ENCODE measurements at regions not wholly inside any gene's neighbourhood (a gene's known extent, or its start where the extent isn't known, plus 50 kb on each side); places are given as distances from the start of the nearest gene placed in this dataset.

DNA sequence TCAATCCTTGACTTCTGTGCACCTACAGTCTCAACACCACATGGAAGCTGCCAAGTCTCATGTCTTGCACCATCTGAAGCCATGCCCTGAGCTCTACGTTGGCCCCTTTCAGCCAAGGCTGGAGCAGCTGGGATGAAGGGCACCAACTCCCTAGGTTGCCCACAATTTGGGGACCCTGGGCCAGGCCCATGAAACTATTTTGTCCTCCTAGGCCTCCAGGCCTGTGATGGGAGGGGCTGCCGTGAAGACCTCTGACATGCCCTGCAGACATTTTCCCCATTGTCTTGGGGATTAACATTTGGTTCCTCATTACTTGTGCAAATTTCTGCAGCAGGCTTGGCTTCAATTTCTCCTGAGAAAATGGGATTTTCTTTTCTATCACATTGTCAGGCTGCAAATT is 285.1 kb downstream of the DTWD2 start:
- Mint-ChIP-seq H3K9me3 (peaks cover 51% of the 10 kb centered on the region), H3K36me3 (ENCODE audit: low read depth) (peaks cover 7% of the 10 kb centered on the region; the same call in 1 of the 2 replicates), H3K27me3 (ENCODE audit: insufficient read depth) (no peaks in the 10 kb centered on the region), H3K4me1 (ENCODE audit: low read depth) (no peaks in the 10 kb centered on the region), H3K4me3 (no peak overlapping the region), H3K27ac (no peak overlapping the region)
- TF ChIP-seq, protein P1, sequence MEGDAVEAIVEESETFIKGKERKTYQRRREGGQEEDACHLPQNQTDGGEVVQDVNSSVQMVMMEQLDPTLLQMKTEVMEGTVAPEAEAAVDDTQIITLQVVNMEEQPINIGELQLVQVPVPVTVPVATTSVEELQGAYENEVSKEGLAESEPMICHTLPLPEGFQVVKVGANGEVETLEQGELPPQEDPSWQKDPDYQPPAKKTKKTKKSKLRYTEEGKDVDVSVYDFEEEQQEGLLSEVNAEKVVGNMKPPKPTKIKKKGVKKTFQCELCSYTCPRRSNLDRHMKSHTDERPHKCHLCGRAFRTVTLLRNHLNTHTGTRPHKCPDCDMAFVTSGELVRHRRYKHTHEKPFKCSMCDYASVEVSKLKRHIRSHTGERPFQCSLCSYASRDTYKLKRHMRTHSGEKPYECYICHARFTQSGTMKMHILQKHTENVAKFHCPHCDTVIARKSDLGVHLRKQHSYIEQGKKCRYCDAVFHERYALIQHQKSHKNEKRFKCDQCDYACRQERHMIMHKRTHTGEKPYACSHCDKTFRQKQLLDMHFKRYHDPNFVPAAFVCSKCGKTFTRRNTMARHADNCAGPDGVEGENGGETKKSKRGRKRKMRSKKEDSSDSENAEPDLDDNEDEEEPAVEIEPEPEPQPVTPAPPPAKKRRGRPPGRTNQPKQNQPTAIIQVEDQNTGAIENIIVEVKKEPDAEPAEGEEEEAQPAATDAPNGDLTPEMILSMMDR (IDR thresholded peaks at IDR 0.05), result no peak
- DNase-seq, result no peak

DNA sequence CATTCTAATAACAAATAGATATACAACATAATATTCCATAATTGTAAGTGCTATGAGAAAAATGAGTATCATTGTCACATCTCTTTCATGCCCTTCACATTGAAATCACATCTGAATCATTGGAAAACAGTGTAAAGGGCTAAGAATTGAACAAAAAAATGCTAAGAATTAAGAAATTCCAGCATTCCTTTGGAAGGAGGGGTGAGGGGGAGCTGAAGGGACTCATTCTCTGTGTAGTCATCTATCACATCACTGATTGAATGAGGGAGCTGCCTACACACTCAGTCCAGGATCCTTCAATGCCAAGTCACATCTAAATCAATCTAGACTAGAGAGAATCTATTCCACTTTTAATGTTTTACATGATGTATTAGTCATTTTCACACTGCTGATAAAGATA is 286.6 kb downstream of the DTWD2 start:
- TF ChIP-seq, protein P1 (IDR thresholded peaks at IDR 0.05), result no peak
- no peak for DNase-seq
- Mint-ChIP-seq H3K4me3 (no peak overlapping the region), H3K36me3 (ENCODE audit: low read depth) (peaks cover 7% of the 10 kb centered on the region; the same call in 1 of the 2 replicates), H3K4me1 (ENCODE audit: low read depth) (no peaks in the 10 kb centered on the region), H3K27ac (no peak overlapping the region), H3K9me3 (peaks cover 52% of the 10 kb centered on the region), H3K27me3 (ENCODE audit: insufficient read depth) (no peaks in the 10 kb centered on the region)

DNA sequence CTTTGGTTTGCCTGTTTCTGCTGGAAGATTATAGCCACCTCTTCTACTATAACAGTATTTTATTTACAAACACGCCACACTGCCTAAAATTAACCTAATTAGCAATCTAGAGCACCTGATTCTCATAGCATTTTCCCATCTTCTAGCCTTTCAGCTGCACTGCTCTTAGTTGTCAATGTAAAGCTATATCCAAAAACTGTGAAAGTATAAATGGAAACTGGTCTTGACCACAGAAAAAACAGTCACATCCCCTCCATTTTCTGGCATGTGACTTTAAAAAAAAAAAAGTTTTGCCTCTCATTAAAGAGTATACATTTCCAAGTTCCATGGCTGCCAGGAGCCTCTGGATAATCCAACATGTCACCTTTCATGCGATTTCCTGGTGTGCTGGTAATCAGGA is 287.8 kb downstream of the DTWD2 start:
- H3K9me3 Mint-ChIP-seq, result peaks cover 56% of the 10 kb centered on the region
- no peaks in the 10 kb centered on the region for H3K27me3 Mint-ChIP-seq (ENCODE audit: insufficient read depth)
- H3K27ac Mint-ChIP-seq, result no peak overlapping the region
- peaks cover 7% of the 10 kb centered on the region; the same call in 1 of the 2 replicates for H3K36me3 Mint-ChIP-seq (ENCODE audit: low read depth)
- H3K4me1 Mint-ChIP-seq (ENCODE audit: low read depth), result no peaks in the 10 kb centered on the region
- H3K4me3 Mint-ChIP-seq, result no peak overlapping the region
- DNase-seq, result no peak
- TF ChIP-seq, protein P1 (IDR thresholded peaks at IDR 0.05), result no peak

DNA sequence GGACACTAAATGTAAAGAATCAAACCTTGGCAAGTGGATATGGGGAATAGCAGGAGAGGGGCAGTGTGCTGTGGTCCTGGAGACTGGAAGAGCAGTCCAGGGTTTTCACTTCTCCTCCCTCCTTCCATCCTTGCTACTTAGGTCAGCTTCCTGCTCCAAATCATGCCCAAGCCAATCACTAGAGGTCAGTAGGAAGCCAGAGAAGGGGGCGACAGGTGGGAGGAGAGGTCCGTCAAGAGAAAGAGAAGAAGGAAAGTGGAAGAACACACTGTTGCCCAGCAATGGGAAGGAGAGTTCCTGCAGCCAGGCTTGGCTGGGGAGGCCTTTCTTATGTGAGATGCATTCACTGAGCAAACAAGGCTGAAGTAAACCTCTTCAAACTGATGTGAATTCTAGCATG is 289.6 kb downstream of the DTWD2 start:
- H3K27ac Mint-ChIP-seq, result no peak overlapping the region
- peaks cover 51% of the 10 kb centered on the region for H3K9me3 Mint-ChIP-seq
- peaks cover 4% of the 10 kb centered on the region; the same call in 1 of the 2 replicates for H3K36me3 Mint-ChIP-seq (ENCODE audit: low read depth)
- no peak for DNase-seq
- TF ChIP-seq, protein P1 (IDR thresholded peaks at IDR 0.05), result no peak
- no peaks in the 10 kb centered on the region for H3K27me3 Mint-ChIP-seq (ENCODE audit: insufficient read depth)
- no peaks in the 10 kb centered on the region for H3K4me1 Mint-ChIP-seq (ENCODE audit: low read depth)
- H3K4me3 Mint-ChIP-seq, result no peak overlapping the region

DNA sequence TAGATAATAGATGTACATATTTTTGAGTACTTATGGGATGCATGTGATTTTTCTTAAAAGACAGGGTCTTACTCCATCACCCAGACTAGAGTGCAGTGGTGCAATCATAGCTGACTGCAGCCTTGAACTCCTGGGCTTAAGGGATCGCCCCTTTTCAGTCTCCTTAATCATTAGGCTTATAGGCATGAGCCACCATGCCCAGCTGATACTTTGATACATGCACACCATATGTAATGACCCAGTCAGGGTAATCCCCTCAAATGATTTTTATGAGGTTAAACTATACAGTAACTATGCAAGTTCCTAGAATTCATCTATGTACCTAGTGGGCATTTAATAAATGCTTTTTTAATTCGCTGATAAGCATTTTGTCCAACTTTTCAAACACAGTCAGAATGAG is 292.3 kb downstream of the DTWD2 start:
- TF ChIP-seq, protein P1 (IDR thresholded peaks at IDR 0.05), result no peak
- H3K27me3 Mint-ChIP-seq (ENCODE audit: insufficient read depth), result no peaks in the 10 kb centered on the region; the same call in 1 of the 2 replicates
- DNase-seq, result no peak
- no peak overlapping the region for H3K27ac Mint-ChIP-seq
- no peak overlapping the region for H3K4me3 Mint-ChIP-seq
- H3K4me1 Mint-ChIP-seq (ENCODE audit: low read depth), result no peaks in the 10 kb centered on the region
- H3K9me3 Mint-ChIP-seq, result peaks cover 37% of the 10 kb centered on the region
- H3K36me3 Mint-ChIP-seq (ENCODE audit: low read depth), result no peaks in the 10 kb centered on the region

DNA sequence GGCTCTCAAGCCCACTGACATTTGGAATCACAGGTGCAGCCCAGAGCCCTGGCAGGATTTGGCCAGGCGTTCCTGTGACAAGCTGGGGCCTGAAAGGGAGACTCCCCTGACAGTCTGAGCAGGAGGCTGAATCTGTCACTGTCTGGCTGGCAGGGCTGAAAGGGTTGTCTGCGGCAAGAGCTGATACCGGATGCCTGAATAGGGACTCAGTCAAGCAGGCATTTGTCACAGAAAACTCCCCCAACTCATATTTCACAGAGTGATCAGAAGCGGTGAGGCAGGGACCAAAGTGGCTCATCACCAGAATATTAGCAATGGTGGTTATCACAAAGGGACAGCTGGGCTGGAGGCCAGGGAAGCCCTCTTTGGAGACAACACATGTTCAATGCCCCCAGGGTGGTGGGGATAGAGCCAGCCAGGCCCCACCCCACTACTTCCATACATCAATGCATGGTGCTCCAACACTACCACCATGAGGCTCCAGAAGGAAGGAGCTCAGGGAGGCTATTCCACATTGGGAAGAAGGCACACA is 295.5 kb downstream of the DTWD2 start:
- no peaks in the 10 kb centered on the region; the same call in 1 of the 2 replicates for H3K27me3 Mint-ChIP-seq (ENCODE audit: insufficient read depth)

More for the DNA sequence above, 295.5 kb downstream of the DTWD2 start:
- no peak overlapping the region for H3K4me3 Mint-ChIP-seq
- TF ChIP-seq, protein P1 (IDR thresholded peaks at IDR 0.05), result no peak
- no peak overlapping the region for H3K27ac Mint-ChIP-seq
- no peaks in the 10 kb centered on the region for H3K36me3 Mint-ChIP-seq (ENCODE audit: low read depth)
- DNase-seq, result no peak
- H3K9me3 Mint-ChIP-seq, result peaks cover 30% of the 10 kb centered on the region
- no peaks in the 10 kb centered on the region for H3K4me1 Mint-ChIP-seq (ENCODE audit: low read depth)

Measured in HFFc6 (cell line).